Colonic mucosa (tissue), 4 donors: ENCODE measurements at regions not wholly inside any gene's neighbourhood (a gene's known extent, or its start where the extent isn't known, plus 50 kb on each side); places are given as distances from the start of the nearest gene placed in this dataset.

Experiments used
- DNase-seq: peaks from one replicate; pipeline ENCODE4 v3.0.0-alpha.2; 2020
- H3K27ac ChIP-seq: fragments of 200-600 bp; one replicate; pipeline ENCODE4 v1.8.0; 2021
- H3K27me3 ChIP-seq: fragments of 200-600 bp; one replicate; pipeline ENCODE4 v1.8.0; 2021
- H3K36me3 ChIP-seq: fragments of 200-600 bp; one replicate; pipeline ENCODE4 v1.8.0; 2021
- H3K4me1 ChIP-seq: fragments of 200-600 bp; one replicate; pipeline ENCODE4 v1.8.0; 2021; ENCODE audit warnings: mild to moderate bottlenecking
- H3K4me3 ChIP-seq: fragments of 200-600 bp; one replicate; pipeline ENCODE4 v1.8.0; 2021
- H3K9ac ChIP-seq, 2 donors: one replicate each; pipeline ENCODE4 v1.7.0; 2013; ENCODE audit warnings: control low read depth in 2 of 2, low read depth in 2 of 2, low read length in 2 of 2
- H3K9me3 ChIP-seq: fragments of 200-600 bp; one replicate; pipeline ENCODE4 v1.8.0; 2021
- CTCF ChIP-seq: fragments of 200-600 bp; IDR thresholded peaks from one replicate; pipeline ENCODE4 v1.8.0; 2022; ENCODE audit warnings: antibody characterized with exemption, mild to moderate bottlenecking
- intact Hi-C: fragments of 100-400 bp; cut with DNase I; formaldehyde crosslinking; loops from one replicate; pipeline ENCODE4 v1.14.1; 2022
- donor health status: healthy.
- donor health status: DM: no; HTN: no; CAD: no.
- donor health status: DM: no; HTN: no; CAD: no.

- Histone ChIP-seq H3K4me3 (no peak overlapping the region), H3K27me3 (no peaks in the 10 kb centered on the region), H3K9me3 (no peaks in the 10 kb centered on the region), H3K4me1 (no peaks in the 10 kb centered on the region), H3K36me3 (no peaks in the 10 kb centered on the region), H3K27ac (no peak overlapping the region), H3K9ac (no peak overlapping the region)
- DNase-seq, result no peak
- intact Hi-C loops, result no loop called here
- no peak for TF ChIP-seq CTCF
These were observed 218.9 kb downstream of the NXNL2 start for GRCh38 chr9:88753691-88754367.

- Histone ChIP-seq H3K27ac (no peak overlapping the region), H3K27me3 (no peaks in the 10 kb centered on the region), H3K36me3 (no peaks in the 10 kb centered on the region), H3K4me3 (no peak overlapping the region), H3K9me3 (no peaks in the 10 kb centered on the region), H3K9ac (no peak overlapping the region), H3K4me1 (no peaks in the 10 kb centered on the region)
- no peak for DNase-seq
- intact Hi-C loops, result no loop called here
- no peak for TF ChIP-seq CTCF
These were observed 219.5 kb downstream of the NXNL2 start for GRCh38 chr9:88754452-88754851.

GRCh38 chr9:88754886-88755285 lies 219.9 kb downstream of the NXNL2 start:
- no peak for TF ChIP-seq CTCF
- H3K9me3 ChIP-seq, result no peaks in the 10 kb centered on the region
- no peak overlapping the region for H3K27ac ChIP-seq
- H3K27me3 ChIP-seq, result no peaks in the 10 kb centered on the region
- H3K4me1 ChIP-seq, result no peaks in the 10 kb centered on the region
- DNase-seq, result no peak
- H3K4me3 ChIP-seq, result no peak overlapping the region
- no peak overlapping the region for H3K9ac ChIP-seq
- intact Hi-C loops, result no loop called here
- no peaks in the 10 kb centered on the region for H3K36me3 ChIP-seq

- H3K9me3 ChIP-seq, result no peaks in the 10 kb centered on the region
- H3K36me3 ChIP-seq, result no peaks in the 10 kb centered on the region
- intact Hi-C loops, result no loop called here
- DNase-seq, result no peak
- H3K4me1 ChIP-seq, result no peaks in the 10 kb centered on the region
- H3K9ac ChIP-seq, result no peak overlapping the region
- no peaks in the 10 kb centered on the region for H3K27me3 ChIP-seq
- no peak for TF ChIP-seq CTCF
- no peak overlapping the region for H3K4me3 ChIP-seq
- H3K27ac ChIP-seq, result no peak overlapping the region
These were observed 222.5 kb downstream of the NXNL2 start for GRCh38 chr9:88757406-88758010.

GRCh38 chr9:88759364-88759763 lies 224.4 kb downstream of the NXNL2 start:
- no peaks in the 10 kb centered on the region for H3K36me3 ChIP-seq
- H3K4me3 ChIP-seq, result no peak overlapping the region
- DNase-seq, result no peak
- TF ChIP-seq CTCF, result no peak
- H3K9me3 ChIP-seq, result no peaks in the 10 kb centered on the region
- H3K27me3 ChIP-seq, result no peaks in the 10 kb centered on the region
- intact Hi-C loops, result no loop called here
- H3K27ac ChIP-seq, result no peak overlapping the region
- H3K4me1 ChIP-seq, result no peaks in the 10 kb centered on the region
- H3K9ac ChIP-seq, result no peak overlapping the region
